CD4-positive, alpha-beta memory T cell (primary cell): ENCODE measurements at regions not wholly inside any gene's neighbourhood (a gene's known extent, or its start where the extent isn't known, plus 50 kb on each side); places are given as distances from the start of the nearest gene placed in this dataset.
"Not testable (repeated sequence)": the region's sequence is repeated elsewhere in the genome, so short reads cannot be mapped to it uniquely, and the experiment has no call there.

ENCODE experiments used
- CTCF ChIA-PET: fragments of 350-600 bp; sonication (Branson Sonifier 250); formaldehyde crosslinking; loops from one replicate; lab custom pipeline; 2021; ENCODE audit warnings: inconsistent platforms; ENCODE audit not compliant: partially characterized antibody; lab: Charles Lee
- POLR2A ChIA-PET: fragments of 350-600 bp; sonication (Branson Sonifier 250); formaldehyde crosslinking; loops from one replicate; lab custom pipeline; 2021; ENCODE audit not compliant: partially characterized antibody; lab: Charles Lee
- DNase-seq, 5 donors: peaks; one replicate each; pipeline versions ENCODE4 v3.0.0 to v3.0.0-alpha.2; 2020 to 2022; ENCODE audit warnings: mixed read lengths in 1 of 5
- H3K27ac ChIP-seq: one replicate; pipeline ENCODE4 v1.7.0; 2013; ENCODE audit warnings: low read depth, low read length
- H3K27me3 ChIP-seq: 2 replicates; pipeline ENCODE4 v1.7.0; 2013; ENCODE audit warnings: mild to moderate bottlenecking, low read length, moderate library complexity; ENCODE audit not compliant: insufficient read depth
- H3K36me3 ChIP-seq: 2 replicates; pipeline ENCODE4 v1.7.0; 2013; ENCODE audit warnings: mild to moderate bottlenecking, low read length, moderate library complexity; ENCODE audit not compliant: insufficient read depth
- H3K4me1 ChIP-seq: 2 replicates; pipeline ENCODE4 v1.7.0; 2013; ENCODE audit warnings: mild to moderate bottlenecking, low read length, moderate library complexity; ENCODE audit not compliant: insufficient read depth
- H3K4me3 ChIP-seq, 2 donors: one replicate each; pipeline ENCODE4 v1.7.0; 2013; ENCODE audit warnings: low read length in 2 of 2, mild to moderate bottlenecking in 1 of 2
- H3K9me3 ChIP-seq, 2 donors: one replicate each; pipeline ENCODE4 v1.7.0; 2013; ENCODE audit warnings: low read length in 2 of 2, control low read depth in 1 of 2; ENCODE audit not compliant: control insufficient read depth in 1 of 2
- H3K27ac Mint-ChIP-seq, 7 donors: one replicate each; pipeline ENCODE4 v1.8.0; 2020 to 2021; ENCODE audit warnings: mixed read lengths in 7 of 7, mild to moderate bottlenecking in 6 of 7, inconsistent platforms in 3 of 7, moderate library complexity in 3 of 7
- H3K27me3 Mint-ChIP-seq, 2 donors: one replicate each; pipeline ENCODE4 v1.8.0; 2020 to 2021; ENCODE audit warnings: mixed read lengths in 2 of 2
- H3K36me3 Mint-ChIP-seq, 2 donors: one replicate each; pipeline ENCODE4 v1.8.0; 2020 to 2021; ENCODE audit warnings: mixed read lengths in 2 of 2, inconsistent platforms in 1 of 2, mild to moderate bottlenecking in 1 of 2
- H3K4me1 Mint-ChIP-seq, 4 donors: one replicate each; pipeline ENCODE4 v1.8.0; 2020 to 2021; ENCODE audit warnings: mixed read lengths in 4 of 4, mild to moderate bottlenecking in 1 of 4
- H3K4me3 Mint-ChIP-seq, 8 donors: one replicate each; pipeline ENCODE4 v1.8.0; 2020 to 2021; ENCODE audit warnings: mixed read lengths in 8 of 8, mild to moderate bottlenecking in 7 of 8, moderate library complexity in 6 of 8, inconsistent platforms in 3 of 8
- H3K9me3 Mint-ChIP-seq, 8 donors: one replicate each; pipeline ENCODE4 v1.8.0; 2020 to 2021; ENCODE audit warnings: mixed read lengths in 8 of 8, mild to moderate bottlenecking in 5 of 8, inconsistent platforms in 3 of 8, moderate library complexity in 1 of 8
- intact Hi-C: fragments of 100-400 bp; cut with micrococcal nuclease; formaldehyde crosslinking; loops from one replicate; pipeline ENCODE4 v1.15.1; 2023

DNA sequence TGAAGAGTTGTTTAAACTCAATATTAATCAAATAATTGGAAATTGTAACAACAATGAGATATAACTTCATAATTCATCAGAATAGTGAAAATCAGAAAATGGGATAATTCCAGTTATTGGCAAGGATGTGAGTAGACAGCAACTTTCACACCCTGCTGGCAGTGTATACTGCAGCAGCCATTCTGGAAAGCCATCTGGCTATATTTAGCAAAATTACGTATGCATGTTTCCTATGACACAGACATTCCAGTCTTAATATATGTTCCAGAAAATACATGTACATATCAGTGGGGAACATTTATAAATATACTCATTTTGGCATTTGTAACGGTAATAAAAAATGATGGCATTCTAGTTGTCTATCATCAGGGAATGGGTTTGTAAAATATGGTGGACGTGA is 564.1 kb downstream of the GBE1 start:
- no peak overlapping the region for H3K27ac ChIP-seq
- H3K27me3 ChIP-seq: no peaks in the 10 kb centered on the region
- Mint-ChIP-seq H3K27me3 (no peaks in the 10 kb centered on the region), H3K4me1 (no peaks in the 10 kb centered on the region), H3K9me3 (peaks cover 0 to 7% (median 0%) of the 10 kb centered on the region in 8 donors), H3K27ac (no peak overlapping the region), H3K4me3 (no peak overlapping the region), H3K36me3 (no peaks in the 10 kb centered on the region)
- intact Hi-C loops: no loop called here
- no peak overlapping the region for H3K4me3 ChIP-seq
- ChIA-PET POLR2A (no interaction called here), CTCF (no interaction called here)
- no peaks in the 10 kb centered on the region for H3K36me3 ChIP-seq
- no peaks in the 10 kb centered on the region for H3K4me1 ChIP-seq
- DNase-seq: no peak
- H3K9me3 ChIP-seq: no peaks in the 10 kb centered on the region

DNA sequence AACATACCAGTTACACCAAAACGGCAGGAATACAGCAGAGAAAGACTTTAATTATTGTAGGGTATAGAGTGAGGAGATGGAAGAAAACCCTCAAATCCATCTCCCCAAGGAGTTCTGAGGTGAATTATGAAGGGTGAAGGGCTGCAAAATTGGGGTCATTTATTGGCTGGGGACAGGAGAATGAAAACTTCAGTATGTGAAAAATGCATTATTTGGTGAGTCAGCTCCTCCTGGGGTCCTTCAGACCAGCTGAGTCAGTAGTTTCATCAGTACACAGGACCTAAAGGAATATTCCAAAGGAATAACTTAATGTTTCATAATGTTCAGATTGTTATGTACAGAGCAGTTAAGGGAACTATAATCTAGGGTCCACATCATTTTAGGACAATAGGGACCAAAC is 566.0 kb downstream of the GBE1 start:
- no peak overlapping the region for H3K27ac Mint-ChIP-seq
- Histone ChIP-seq H3K9me3 (no peaks in the 10 kb centered on the region), H3K36me3 (no peaks in the 10 kb centered on the region), H3K27me3 (no peaks in the 10 kb centered on the region), H3K4me1 (no peaks in the 10 kb centered on the region), H3K4me3 (no peak overlapping the region), H3K27ac (no peak overlapping the region)
- no peaks in the 10 kb centered on the region for H3K27me3 Mint-ChIP-seq
- ChIA-PET CTCF (no interaction called here), POLR2A (no interaction called here)
- DNase-seq: no peak
- no peaks in the 10 kb centered on the region for H3K4me1 Mint-ChIP-seq
- H3K36me3 Mint-ChIP-seq: no peaks in the 10 kb centered on the region
- intact Hi-C loops: no loop called here
- H3K9me3 Mint-ChIP-seq: peaks cover 0 to 7% (median under 1%) of the 10 kb centered on the region in 8 donors
- H3K4me3 Mint-ChIP-seq: no peak overlapping the region

DNA sequence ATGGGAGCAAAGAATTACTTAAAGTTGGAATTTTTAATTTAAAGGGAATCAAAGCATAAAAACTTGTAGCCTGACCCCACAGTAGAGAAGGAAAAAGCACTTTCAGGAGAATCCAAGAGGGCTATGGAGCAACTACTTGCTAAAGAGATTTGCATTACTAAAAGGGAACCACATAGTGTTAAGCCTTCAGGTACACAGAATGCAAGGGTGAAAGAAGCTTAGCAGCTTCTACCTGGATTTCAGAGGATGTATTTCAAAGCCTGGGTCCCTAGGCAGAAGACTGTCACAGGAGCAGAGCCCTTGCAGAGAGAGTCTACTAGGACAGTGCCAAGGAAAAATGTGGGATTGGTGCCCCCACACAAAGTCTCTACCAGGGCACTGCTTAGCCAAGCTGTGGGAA is 575.0 kb downstream of the GBE1 start:
- ChIA-PET CTCF (no interaction called here), POLR2A (no interaction called here)
- Mint-ChIP-seq H3K9me3 (peaks cover 3 to 20% (median 7%) of the 10 kb centered on the region in 8 donors), H3K27me3 (no peaks in the 10 kb centered on the region), H3K4me3 (no peak overlapping the region), H3K4me1 (no peaks in the 10 kb centered on the region), H3K36me3 (no peaks in the 10 kb centered on the region), H3K27ac (no peak overlapping the region)
- Histone ChIP-seq H3K36me3 (no peaks in the 10 kb centered on the region), H3K4me3 (no peak overlapping the region), H3K27me3 (no peaks in the 10 kb centered on the region), H3K27ac (no peak overlapping the region), H3K4me1 (no peaks in the 10 kb centered on the region), H3K9me3 (no peaks in the 10 kb centered on the region)
- intact Hi-C loops: no loop called here
- DNase-seq: no peak

DNA sequence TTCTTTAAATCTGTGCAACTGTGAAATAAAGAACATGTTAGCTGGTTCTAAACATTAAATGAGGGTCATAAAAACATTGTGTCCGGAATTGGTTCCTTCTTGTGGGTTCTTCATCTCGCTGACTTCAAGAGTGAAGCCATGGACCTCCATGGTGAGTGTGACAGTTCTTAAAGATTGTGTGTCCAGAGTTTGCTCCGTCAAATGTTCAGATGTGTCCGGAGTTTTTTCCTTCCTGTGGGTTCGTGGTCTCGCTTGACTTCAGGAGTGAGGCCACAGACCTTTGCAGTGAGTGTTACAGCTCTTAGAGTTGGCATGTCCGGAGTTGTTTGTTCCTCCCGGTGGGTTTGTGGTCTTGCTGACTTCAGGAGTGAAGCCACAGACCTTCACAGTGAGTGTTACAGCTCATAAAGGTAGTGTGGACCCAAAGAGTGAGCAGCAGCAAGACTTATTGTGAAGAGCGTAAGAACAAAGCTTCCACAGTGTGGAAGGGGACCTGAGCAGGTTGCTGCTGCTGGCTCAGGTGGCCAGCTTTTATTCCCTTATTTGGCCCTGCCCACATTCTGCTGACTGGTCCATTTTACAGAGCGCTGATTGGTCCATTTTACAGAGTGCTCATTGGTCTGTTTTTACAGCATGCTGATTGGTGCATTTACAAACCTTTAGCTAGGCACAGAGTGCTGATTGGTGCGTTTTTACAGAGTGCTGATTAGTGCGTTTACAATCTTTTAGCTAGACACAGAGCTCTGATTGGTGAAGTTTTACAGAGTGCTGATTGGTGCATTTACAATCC is 579.2 kb downstream of the GBE1 start:
- CTCF ChIA-PET, H3K4me3 ChIP-seq, DNase-seq, H3K27ac ChIP-seq, intact Hi-C loops, H3K4me1 Mint-ChIP-seq, POLR2A ChIA-PET, H3K27me3 Mint-ChIP-seq, H3K9me3 ChIP-seq, H3K36me3 Mint-ChIP-seq, H3K27ac Mint-ChIP-seq, H3K4me3 Mint-ChIP-seq, H3K4me1 ChIP-seq, H3K36me3 ChIP-seq, H3K27me3 ChIP-seq: not testable (repeated sequence)
- H3K9me3 Mint-ChIP-seq: peaks cover 1 to 19% (median 6%) of the 10 kb centered on the region in 8 donors

DNA sequence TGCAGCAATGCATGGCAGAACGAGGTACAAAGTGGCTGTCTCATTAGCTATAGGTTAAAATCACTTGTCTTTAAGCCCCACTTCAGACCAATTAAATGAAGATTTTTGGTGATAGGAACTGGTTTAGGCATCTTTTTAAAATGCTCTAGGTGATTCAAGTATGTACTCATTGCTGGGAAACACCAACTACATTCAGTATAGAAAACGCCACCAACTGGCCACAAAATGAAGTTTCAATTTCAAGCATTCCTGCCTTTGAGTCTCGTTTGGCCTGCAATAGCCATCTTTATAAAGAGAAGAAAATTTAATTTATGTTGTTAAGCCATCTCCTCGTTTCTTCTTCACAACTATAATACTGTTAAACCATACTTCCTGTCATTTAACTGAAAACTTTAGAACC is 587.9 kb downstream of the GBE1 start:
- no peaks in the 10 kb centered on the region for H3K9me3 ChIP-seq
- POLR2A ChIA-PET: no interaction called here
- no peaks in the 10 kb centered on the region for H3K36me3 ChIP-seq
- no peaks in the 10 kb centered on the region for H3K27me3 ChIP-seq
- Mint-ChIP-seq H3K36me3 (no peaks in the 10 kb centered on the region), H3K27me3 (no peaks in the 10 kb centered on the region), H3K4me3 (no peak overlapping the region), H3K27ac (no peak overlapping the region), H3K9me3 (peaks cover 0 to 4% (median 0%) of the 10 kb centered on the region in 8 donors), H3K4me1 (no peaks in the 10 kb centered on the region)
- DNase-seq: no peak
- CTCF ChIA-PET: no interaction called here
- intact Hi-C loops: no loop called here
- H3K4me1 ChIP-seq: no peaks in the 10 kb centered on the region
- H3K27ac ChIP-seq: no peak overlapping the region
- no peak overlapping the region for H3K4me3 ChIP-seq

DNA sequence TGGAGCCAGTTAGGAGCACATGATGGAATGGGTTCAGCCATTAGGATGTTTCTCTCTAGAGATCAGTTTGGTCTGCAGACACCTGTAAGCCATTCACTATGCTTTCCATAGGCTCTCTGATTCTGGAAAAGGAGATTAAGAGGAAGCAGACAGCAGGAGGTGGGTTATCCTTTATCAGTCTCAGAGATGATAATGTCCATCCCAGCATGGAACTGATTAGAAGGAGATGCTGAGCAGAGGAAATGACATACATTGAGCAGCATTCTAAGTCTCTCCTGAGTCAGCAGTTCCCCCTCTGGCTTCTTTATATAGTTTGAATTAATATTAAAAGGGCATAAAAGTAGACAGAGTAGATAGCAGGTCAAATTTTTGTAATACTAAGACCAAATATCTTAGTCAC is 591.1 kb downstream of the GBE1 start:
- intact Hi-C loops: no loop called here
- CTCF ChIA-PET: no interaction called here
- Mint-ChIP-seq H3K9me3 (peaks cover 2 to 15% (median 5%) of the 10 kb centered on the region in 8 donors), H3K27ac (no peak overlapping the region), H3K4me3 (no peak overlapping the region), H3K27me3 (no peaks in the 10 kb centered on the region), H3K4me1 (no peaks in the 10 kb centered on the region), H3K36me3 (no peaks in the 10 kb centered on the region)
- no peaks in the 10 kb centered on the region for H3K36me3 ChIP-seq
- no peaks in the 10 kb centered on the region for H3K9me3 ChIP-seq
- no peaks in the 10 kb centered on the region for H3K27me3 ChIP-seq
- no peak overlapping the region for H3K4me3 ChIP-seq
- H3K4me1 ChIP-seq: no peaks in the 10 kb centered on the region
- H3K27ac ChIP-seq: no peak overlapping the region
- POLR2A ChIA-PET: no interaction called here
- no peak for DNase-seq

DNA sequence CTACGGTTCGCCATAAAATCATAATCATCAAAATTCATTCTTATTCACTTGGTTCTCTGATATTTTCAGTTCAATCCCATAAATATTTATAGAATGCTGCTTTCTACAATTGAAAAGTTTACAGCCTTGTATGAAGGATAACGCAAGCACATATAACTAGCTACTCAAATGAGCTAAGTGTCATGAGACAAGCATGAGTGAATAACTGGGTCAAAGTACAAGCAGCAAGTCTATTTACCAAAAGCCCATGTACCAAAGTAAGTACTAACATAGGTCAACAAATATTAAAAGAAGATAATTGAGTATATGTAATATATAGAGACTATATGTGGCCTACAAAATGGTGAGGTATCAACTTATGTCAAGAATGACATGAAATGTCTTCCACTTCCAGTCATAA is 596.6 kb downstream of the GBE1 start:
- POLR2A ChIA-PET: no interaction called here
- no peaks in the 10 kb centered on the region for H3K27me3 Mint-ChIP-seq
- peaks cover 2 to 17% (median 7%) of the 10 kb centered on the region in 8 donors for H3K9me3 Mint-ChIP-seq
- CTCF ChIA-PET: no interaction called here
- Histone ChIP-seq H3K27me3 (no peaks in the 10 kb centered on the region), H3K4me1 (no peaks in the 10 kb centered on the region), H3K4me3 (no peak overlapping the region), H3K9me3 (no peaks in the 10 kb centered on the region), H3K27ac (no peak overlapping the region), H3K36me3 (no peaks in the 10 kb centered on the region)
- no peak for DNase-seq
- H3K4me1 Mint-ChIP-seq: no peaks in the 10 kb centered on the region
- no peak overlapping the region for H3K27ac Mint-ChIP-seq
- H3K4me3 Mint-ChIP-seq: no peak overlapping the region
- no peaks in the 10 kb centered on the region for H3K36me3 Mint-ChIP-seq
- intact Hi-C loops: no loop called here
